K562 (cell line): ENCODE measurements at regions not wholly inside any gene's neighbourhood (a gene's known extent, or its start where the extent isn't known, plus 50 kb on each side); places are given as distances from the start of the nearest gene placed in this dataset.

Source experiments
- CBFB ChIP-seq: sonication (generic); formaldehyde crosslinking; IDR thresholded peaks from 2 replicates; pipeline ENCODE4 v1.4.0; 2020; ENCODE audit warnings: mild to moderate bottlenecking, missing genetic modification reagents
- ELF1 ChIP-seq: fragments of 200-800 bp; sonication (Bioruptor generic); IDR thresholded peaks from 2 replicates; pipeline ENCODE4 v1.6.1; 2016; ENCODE audit warnings: missing genetic modification characterization, missing compliant biosample characterization
- FOSL1 ChIP-seq: fragments of 200-800 bp; sonication (Bioruptor generic); conservative IDR thresholded peaks from 2 replicates; pipeline ENCODE4 v1.6.1; 2016; ENCODE audit warnings: missing genetic modification characterization, missing compliant biosample characterization
- NFIX ChIP-seq: fragments of 250-450 bp; sonication (Bioruptor Pico); IDR thresholded peaks from 2 replicates; pipeline ENCODE4 v1.4.0; 2020; ENCODE audit warnings: low read depth, mild to moderate bottlenecking, moderate library complexity
- RFX5 ChIP-seq: IDR thresholded peaks from 2 replicates; pipeline ENCODE4 v1.6.1; 2011; ENCODE audit warnings: low read depth, mild to moderate bottlenecking, improper control_type of control experiment, low read length
- TAF15 ChIP-seq: fragments of 200-400 bp; formaldehyde crosslinking; IDR thresholded peaks from 2 replicates; pipeline ENCODE4 v1.6.1; 2017; ENCODE audit warnings: mild to moderate bottlenecking, low read depth, low read length, moderate library complexity
- XRCC4 ChIP-seq: IDR thresholded peaks from one replicate; pipeline ENCODE4 v1.6.1; 2011; ENCODE audit not compliant: insufficient read depth, insufficient read length; ENCODE audit errors: extremely low read depth
- YY1 ChIP-seq, 3 experiments: IDR thresholded peaks; 2 replicates each; pipeline ENCODE4 v1.6.1; 2011; ENCODE audit warnings: low read length in 2 of 3, mild to moderate bottlenecking in 2 of 3, moderate library complexity in 2 of 3, borderline replicate concordance in 1 of 3, control low read depth in 1 of 3, low read depth in 1 of 3; ENCODE audit not compliant: insufficient read depth in 3 of 3, insufficient replicate concordance in 2 of 3, control insufficient read depth in 1 of 3, insufficient read length in 1 of 3; ENCODE audit errors: extremely low read depth in 1 of 3
- ZNF23 ChIP-seq: fragments of 250-450 bp; sonication (Bioruptor Pico); IDR thresholded peaks from 2 replicates; pipeline ENCODE4 v1.4.0; 2020; ENCODE audit warnings: mild to moderate bottlenecking
- ZNF583 ChIP-seq: fragments of 250-450 bp; sonication (Bioruptor Pico); IDR thresholded peaks from 2 replicates; pipeline ENCODE4 v1.4.0; 2020
- TF ChIP-seq, protein P1 (sequence below), 2 experiments: fragments of 450-650 bp in 1 of 2; sonication (generic) in 1 of 2; formaldehyde crosslinking in 1 of 2; IDR thresholded peaks; 2 replicates each; pipeline versions ENCODE4 v1.7.1 to v1.9.0; 2016 to 2022; ENCODE audit warnings: inconsistent platforms in 1 of 2, mild to moderate bottlenecking in 1 of 2, missing genetic modification reagents in 1 of 2
- TF ChIP-seq, protein P2 (sequence below): fragments of 450-650 bp; formaldehyde crosslinking; IDR thresholded peaks from 2 replicates; pipeline ENCODE4 v1.4.0; 2022; ENCODE audit warnings: missing genetic modification characterization
- TF ChIP-seq, protein P3 (sequence below), 2 experiments: IDR thresholded peaks; 2 replicates each; pipeline ENCODE4 v1.6.1; 2011; ENCODE audit warnings: borderline replicate concordance in 1 of 2, control low read depth in 1 of 2, low read depth in 1 of 2, low read length in 1 of 2, mild to moderate bottlenecking in 1 of 2, mixed read lengths in 1 of 2, moderate library complexity in 1 of 2; ENCODE audit not compliant: insufficient read depth in 1 of 2, insufficient read length in 1 of 2, poor library complexity in 1 of 2, severe bottlenecking in 1 of 2; ENCODE audit errors: extremely low read depth in 1 of 2

DNA sequence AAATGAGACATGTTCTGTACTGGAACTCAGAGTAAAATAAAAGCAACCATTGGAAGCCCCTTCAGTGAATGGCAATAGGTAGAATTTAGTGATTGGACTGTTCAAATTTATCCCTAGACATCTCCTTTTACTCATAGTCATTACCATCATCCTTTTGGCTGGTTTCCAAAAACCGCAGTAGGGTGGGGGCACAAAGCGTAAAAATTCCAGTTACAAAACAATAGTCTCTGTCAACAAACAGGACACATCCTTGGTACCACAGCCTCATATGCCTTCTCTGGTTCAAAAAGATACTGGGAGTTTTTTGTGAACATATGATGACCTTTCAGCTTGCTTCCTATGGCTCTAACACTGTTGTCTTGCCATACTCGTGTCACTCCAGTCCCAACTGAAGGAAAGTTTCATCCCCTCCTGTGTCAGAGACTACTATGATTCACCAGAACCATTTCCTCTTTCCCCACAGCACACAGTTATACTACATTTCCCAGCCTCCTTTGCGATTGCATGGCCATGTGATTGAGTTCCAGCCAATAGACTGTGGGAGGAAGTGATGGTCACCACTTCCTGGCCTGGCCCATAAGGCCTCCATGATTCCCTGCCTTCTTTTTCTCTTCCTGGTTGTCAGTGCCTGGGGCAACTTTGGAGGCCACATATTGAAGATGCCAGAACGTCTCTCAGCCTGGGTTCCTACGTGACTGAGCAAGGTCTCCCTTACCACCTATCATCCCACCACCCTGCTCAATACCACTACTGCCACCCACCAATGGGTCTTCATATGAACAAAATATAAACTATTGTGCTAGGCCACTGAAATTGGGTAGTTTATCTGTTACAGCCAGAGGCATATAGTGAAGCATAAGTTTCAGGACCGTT is 162.4 kb downstream of the ID4 start (continued):
- TF ChIP-seq, protein P1, sequence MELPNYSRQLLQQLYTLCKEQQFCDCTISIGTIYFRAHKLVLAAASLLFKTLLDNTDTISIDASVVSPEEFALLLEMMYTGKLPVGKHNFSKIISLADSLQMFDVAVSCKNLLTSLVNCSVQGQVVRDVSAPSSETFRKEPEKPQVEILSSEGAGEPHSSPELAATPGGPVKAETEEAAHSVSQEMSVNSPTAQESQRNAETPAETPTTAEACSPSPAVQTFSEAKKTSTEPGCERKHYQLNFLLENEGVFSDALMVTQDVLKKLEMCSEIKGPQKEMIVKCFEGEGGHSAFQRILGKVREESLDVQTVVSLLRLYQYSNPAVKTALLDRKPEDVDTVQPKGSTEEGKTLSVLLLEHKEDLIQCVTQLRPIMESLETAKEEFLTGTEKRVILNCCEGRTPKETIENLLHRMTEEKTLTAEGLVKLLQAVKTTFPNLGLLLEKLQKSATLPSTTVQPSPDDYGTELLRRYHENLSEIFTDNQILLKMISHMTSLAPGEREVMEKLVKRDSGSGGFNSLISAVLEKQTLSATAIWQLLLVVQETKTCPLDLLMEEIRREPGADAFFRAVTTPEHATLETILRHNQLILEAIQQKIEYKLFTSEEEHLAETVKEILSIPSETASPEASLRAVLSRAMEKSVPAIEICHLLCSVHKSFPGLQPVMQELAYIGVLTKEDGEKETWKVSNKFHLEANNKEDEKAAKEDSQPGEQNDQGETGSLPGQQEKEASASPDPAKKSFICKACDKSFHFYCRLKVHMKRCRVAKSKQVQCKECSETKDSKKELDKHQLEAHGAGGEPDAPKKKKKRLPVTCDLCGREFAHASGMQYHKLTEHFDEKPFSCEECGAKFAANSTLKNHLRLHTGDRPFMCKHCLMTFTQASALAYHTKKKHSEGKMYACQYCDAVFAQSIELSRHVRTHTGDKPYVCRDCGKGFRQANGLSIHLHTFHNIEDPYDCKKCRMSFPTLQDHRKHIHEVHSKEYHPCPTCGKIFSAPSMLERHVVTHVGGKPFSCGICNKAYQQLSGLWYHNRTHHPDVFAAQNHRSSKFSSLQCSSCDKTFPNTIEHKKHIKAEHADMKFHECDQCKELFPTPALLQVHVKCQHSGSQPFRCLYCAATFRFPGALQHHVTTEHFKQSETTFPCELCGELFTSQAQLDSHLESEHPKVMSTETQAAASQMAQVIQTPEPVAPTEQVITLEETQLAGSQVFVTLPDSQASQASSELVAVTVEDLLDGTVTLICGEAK (IDR thresholded peaks at IDR 0.05): peak; percentile 94
- TF ChIP-seq, protein P1 (CRISPR knock-in tag; IDR thresholded peaks at IDR 0.05): no peak
- peak; percentile 94 for TF ChIP-seq ELF1 (tag)
- TF ChIP-seq XRCC4: no peak
- TF ChIP-seq, protein P2, sequence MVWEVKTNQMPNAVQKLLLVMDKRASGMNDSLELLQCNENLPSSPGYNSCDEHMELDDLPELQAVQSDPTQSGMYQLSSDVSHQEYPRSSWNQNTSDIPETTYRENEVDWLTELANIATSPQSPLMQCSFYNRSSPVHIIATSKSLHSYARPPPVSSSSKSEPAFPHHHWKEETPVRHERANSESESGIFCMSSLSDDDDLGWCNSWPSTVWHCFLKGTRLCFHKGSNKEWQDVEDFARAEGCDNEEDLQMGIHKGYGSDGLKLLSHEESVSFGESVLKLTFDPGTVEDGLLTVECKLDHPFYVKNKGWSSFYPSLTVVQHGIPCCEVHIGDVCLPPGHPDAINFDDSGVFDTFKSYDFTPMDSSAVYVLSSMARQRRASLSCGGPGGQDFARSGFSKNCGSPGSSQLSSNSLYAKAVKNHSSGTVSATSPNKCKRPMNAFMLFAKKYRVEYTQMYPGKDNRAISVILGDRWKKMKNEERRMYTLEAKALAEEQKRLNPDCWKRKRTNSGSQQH (CRISPR knock-in tag): peak; percentile 58; the same call in 1 of the 2 replicates
- TF ChIP-seq YY1 (IDR thresholded peaks at IDR 0.05; ENCODE audit: borderline replicate concordance in 1 of 3, control insufficient read depth in 1 of 3, extremely low read depth in 1 of 3, insufficient read depth in 3 of 3, insufficient read length in 1 of 3, insufficient replicate concordance in 2 of 3, low read depth in 1 of 3, low read length in 2 of 3): peak in 2 of 3 experiments; percentile 64 to 91
- no peak for TF ChIP-seq TAF15
- no peak for TF ChIP-seq RFX5
- TF ChIP-seq CBFB (CRISPR knock-in tag): 0 out of 2 replicates have a peak, but pooled peaks have one; percentile 44
- TF ChIP-seq FOSL1 (tag): peak; percentile 90
- no peak for TF ChIP-seq ZNF23
- peak; percentile 5; the same call in 1 of the 2 replicates for TF ChIP-seq NFIX
- peak; percentile 87 for TF ChIP-seq ZNF583 (CRISPR knock-in tag)
- TF ChIP-seq, protein P3, sequence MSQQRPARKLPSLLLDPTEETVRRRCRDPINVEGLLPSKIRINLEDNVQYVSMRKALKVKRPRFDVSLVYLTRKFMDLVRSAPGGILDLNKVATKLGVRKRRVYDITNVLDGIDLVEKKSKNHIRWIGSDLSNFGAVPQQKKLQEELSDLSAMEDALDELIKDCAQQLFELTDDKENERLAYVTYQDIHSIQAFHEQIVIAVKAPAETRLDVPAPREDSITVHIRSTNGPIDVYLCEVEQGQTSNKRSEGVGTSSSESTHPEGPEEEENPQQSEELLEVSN (IDR thresholded peaks at IDR 0.05; ENCODE audit: borderline replicate concordance in 1 of 2, extremely low read depth in 1 of 2, insufficient read depth in 1 of 2, insufficient read length in 1 of 2, low read depth in 1 of 2, low read length in 1 of 2, poor library complexity in 1 of 2, severe bottlenecking in 1 of 2): no peak
